ENCODE measurements at regions not wholly inside any gene's neighbourhood (a gene's known extent, or its start where the extent isn't known, plus 50 kb on each side); places are given as distances from the start of the nearest gene placed in this dataset.

GRCh38 chr22:48438800-48439559, 1388.7 kb downstream of the BRD1 start:
- no peak for TF ChIP-seq POLR2A (IDR thresholded peaks at IDR 0.05)
- TF ChIP-seq CTCF (IDR thresholded peaks at IDR 0.05) = no peak

All from adrenal gland (tissue), 5 donors.